ENCODE measurements at regions not wholly inside any gene's neighbourhood (a gene's known extent, or its start where the extent isn't known, plus 50 kb on each side); places are given as distances from the start of the nearest gene placed in this dataset.
"Not testable (repeated sequence)": the region's sequence is repeated elsewhere in the genome, so short reads cannot be mapped to it uniquely, and the experiment has no call there.

DNA sequence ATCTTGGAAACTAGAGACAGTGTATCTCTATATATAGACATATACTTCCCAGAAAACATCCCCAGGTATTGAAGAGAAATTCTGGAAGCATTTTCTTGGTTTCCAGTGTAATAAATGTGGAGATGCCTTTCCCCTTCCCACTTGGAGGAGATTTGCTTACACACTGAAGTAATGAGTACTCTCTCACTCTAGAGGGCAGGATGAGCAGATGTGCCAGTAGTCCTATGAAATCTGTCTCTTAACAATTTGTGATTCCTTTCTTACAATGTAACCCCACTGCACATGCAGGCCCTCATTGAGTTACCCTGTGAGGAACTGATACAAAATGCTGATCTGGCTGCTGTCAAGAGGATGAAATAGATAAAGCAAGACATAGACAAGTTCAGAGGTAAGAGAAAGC lies 567.2 kb downstream of the SLCO4C1 start:
- peak; percentile 7 for DNase-seq (ENCODE audit: low read depth)
- TF ChIP-seq CTCF (IDR thresholded peaks at IDR 0.05; ENCODE audit: low read depth, low read length) (no peak), MYC (IDR thresholded peaks at IDR 0.05; ENCODE audit: low read depth, low read length) (no peak), MAX (IDR thresholded peaks at IDR 0.05; ENCODE audit: low read depth, low read length) (no peak), POLR2A (IDR thresholded peaks at IDR 0.05; ENCODE audit: extremely low read depth, insufficient read length) (no peak)
- H3K4me3 ChIP-seq (ENCODE audit: low read depth, low read length): no peak overlapping the region

- no peak for TF ChIP-seq MAX (IDR thresholded peaks at IDR 0.05; ENCODE audit: low read depth, low read length)
- TF ChIP-seq CTCF (IDR thresholded peaks at IDR 0.05; ENCODE audit: low read depth, low read length): no peak
- TF ChIP-seq POLR2A (IDR thresholded peaks at IDR 0.05; ENCODE audit: extremely low read depth, insufficient read length): no peak
- TF ChIP-seq MYC (IDR thresholded peaks at IDR 0.05; ENCODE audit: low read depth, low read length): no peak
- H3K4me3 ChIP-seq (ENCODE audit: low read depth, low read length): no peak overlapping the region
- no peak for DNase-seq (ENCODE audit: low read depth)
Observed at GRCh38 chr5:101721543-101721942, 574.5 kb downstream of the SLCO4C1 start.

DNA sequence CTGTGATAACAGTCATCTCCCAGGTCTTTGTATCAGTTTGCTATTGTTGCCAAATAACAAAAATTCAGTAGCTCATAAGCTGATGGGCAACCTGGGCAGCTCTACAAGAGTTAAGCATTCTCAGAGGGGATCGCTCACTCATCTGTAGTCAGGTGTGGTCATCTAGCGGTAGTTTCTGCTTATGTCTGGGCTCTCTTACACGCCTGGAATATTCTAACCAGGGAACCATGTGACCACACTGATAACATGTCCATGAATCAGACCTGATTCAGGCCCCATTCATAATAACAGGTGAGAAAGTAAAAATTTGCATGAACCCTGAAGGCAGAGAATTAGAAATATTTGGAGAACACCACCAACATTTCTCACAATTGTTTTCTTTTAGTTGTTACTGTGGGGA lies 576.1 kb downstream of the SLCO4C1 start:
- no peak for DNase-seq (ENCODE audit: low read depth)
- TF ChIP-seq CTCF (IDR thresholded peaks at IDR 0.05; ENCODE audit: low read depth, low read length) (no peak), POLR2A (IDR thresholded peaks at IDR 0.05; ENCODE audit: extremely low read depth, insufficient read length) (no peak), MAX (IDR thresholded peaks at IDR 0.05; ENCODE audit: low read depth, low read length) (no peak), MYC (IDR thresholded peaks at IDR 0.05; ENCODE audit: low read depth, low read length) (no peak)
- H3K4me3 ChIP-seq (ENCODE audit: low read depth, low read length): no peak overlapping the region

DNA sequence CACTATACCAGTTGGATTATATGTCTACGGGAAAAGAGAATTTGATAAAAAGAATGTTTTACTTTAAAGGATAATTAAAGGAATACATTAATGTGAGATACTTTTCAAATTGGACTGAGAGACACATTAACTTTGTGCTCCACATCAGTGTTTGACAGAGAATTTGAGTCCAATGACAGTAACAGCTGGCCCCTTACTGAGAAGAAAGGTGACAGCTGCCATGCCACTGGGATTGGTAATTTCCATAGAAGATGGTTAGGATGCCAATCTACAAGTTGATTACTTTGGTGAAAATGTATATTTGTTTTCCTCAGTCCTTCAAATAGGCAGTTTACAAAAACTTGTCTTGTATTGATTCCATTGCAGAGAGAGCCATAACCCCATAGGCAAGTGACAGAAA lies 578.4 kb downstream of the SLCO4C1 start:
- TF ChIP-seq POLR2A (IDR thresholded peaks at IDR 0.05; ENCODE audit: extremely low read depth, insufficient read length) (no peak), CTCF (IDR thresholded peaks at IDR 0.05; ENCODE audit: low read depth, low read length) (no peak), MAX (IDR thresholded peaks at IDR 0.05; ENCODE audit: low read depth, low read length) (no peak), MYC (IDR thresholded peaks at IDR 0.05; ENCODE audit: low read depth, low read length) (no peak)
- H3K4me3 ChIP-seq (ENCODE audit: low read depth, low read length): no peak overlapping the region
- no peak for DNase-seq (ENCODE audit: low read depth)

GRCh38 chr5:101716941-101717340 lies 579.1 kb downstream of the SLCO4C1 start:
- TF ChIP-seq MYC (IDR thresholded peaks at IDR 0.05; ENCODE audit: low read depth, low read length): no peak
- no peak for DNase-seq (ENCODE audit: low read depth)
- no peak overlapping the region for H3K4me3 ChIP-seq (ENCODE audit: low read depth, low read length)

DNA sequence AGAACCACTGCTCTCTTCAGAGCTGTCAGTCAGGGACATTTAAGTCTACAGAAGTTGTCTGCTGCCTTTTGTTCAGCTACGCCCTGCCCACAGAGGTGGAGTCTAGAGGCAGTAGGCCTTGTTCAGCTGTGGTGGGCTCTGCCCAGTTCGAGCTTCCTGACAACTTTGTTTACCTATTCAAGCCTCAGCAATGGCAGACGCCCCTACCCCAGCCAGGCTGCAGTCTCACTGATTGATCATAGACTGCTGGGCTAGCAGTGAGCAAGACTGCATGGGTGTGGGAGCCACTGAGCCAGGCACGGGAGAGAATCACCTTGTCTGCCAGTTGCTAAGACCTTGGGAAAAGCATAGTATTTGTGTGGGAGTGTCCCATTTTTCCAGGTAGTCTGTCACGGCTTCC lies 580.3 kb downstream of the SLCO4C1 start:
- H3K4me3 ChIP-seq (ENCODE audit: low read depth, low read length); DNase-seq (ENCODE audit: low read depth): not testable (repeated sequence)

- TF ChIP-seq CTCF (IDR thresholded peaks at IDR 0.05; ENCODE audit: low read depth, low read length) (no peak), POLR2A (IDR thresholded peaks at IDR 0.05; ENCODE audit: extremely low read depth, insufficient read length) (no peak), MAX (IDR thresholded peaks at IDR 0.05; ENCODE audit: low read depth, low read length) (no peak)
- DNase-seq (ENCODE audit: low read depth): no peak
- H3K4me3 ChIP-seq (ENCODE audit: low read depth, low read length): no peak overlapping the region
Observed at GRCh38 chr5:101689306-101689705, 606.8 kb downstream of the SLCO4C1 start.
